Endothelial cell of umbilical vein (primary cell): ENCODE measurements at regions not wholly inside any gene's neighbourhood (a gene's known extent, or its start where the extent isn't known, plus 50 kb on each side); places are given as distances from the start of the nearest gene placed in this dataset.

Experiments
- BruUV-seq: library from RNA; stranded (reverse); fragments of 400-500 nt; replicated peaks from 2 replicates; lab custom pipeline; 2021; lab: Mats Ljungman, UMichigan
- CTCF ChIA-PET: fragments of 300-600, 350-600 bp; sonication (Branson Sonifier 250); formaldehyde crosslinking; loops from one replicate; lab custom pipeline; 2021; ENCODE audit warnings: antibody characterized with exemption, inconsistent platforms; lab: Charles Lee
- POLR2A ChIA-PET: fragments of 300-600, 350-600 bp; sonication (Branson Sonifier 250); formaldehyde crosslinking; loops from one replicate; lab custom pipeline; 2021; ENCODE audit warnings: antibody characterized with exemption, inconsistent platforms; lab: Charles Lee
- DNase-seq: peaks from one replicate; pipeline ENCODE4 v3.0.0-alpha.2; 2011; ENCODE audit warnings: low read depth, low spot score
- FAIRE-seq: peaks from 2 replicates; lab custom pipeline; 2011; peaks lifted over from hg19 to GRCh38; lab: Jason Lieb, UNC
- H2AFZ ChIP-seq: 2 replicates; pipeline ENCODE4 v1.6.0; 2012; ENCODE audit warnings: low read depth, low read length, control low read depth, inconsistent platforms
- H3K27ac ChIP-seq: 2 replicates; pipeline ENCODE4 v1.5.1; 2011; ENCODE audit warnings: low read depth, mild to moderate bottlenecking, control low read depth, low read length, moderate library complexity; ENCODE audit not compliant: insufficient read depth
- H3K27me3 ChIP-seq, 2 experiments: 2 replicates each; pipeline versions ENCODE4 v1.6.0 to v1.6.1; 2011; ENCODE audit warnings: low read length in 2 of 2, mixed read lengths in 1 of 2; ENCODE audit not compliant: control insufficient read depth in 2 of 2, insufficient read depth in 2 of 2
- H3K36me3 ChIP-seq, 2 experiments: 2 replicates in 1 of 2; 3 replicates in 1 of 2; pipeline ENCODE4 v1.5.1; 2011; ENCODE audit warnings: low read length in 2 of 2, mild to moderate bottlenecking in 1 of 2, moderate library complexity in 1 of 2; ENCODE audit not compliant: control insufficient read depth in 2 of 2, insufficient read depth in 2 of 2; ENCODE audit errors: extremely low read depth in 1 of 2
- H3K4me1 ChIP-seq: 3 replicates; pipeline ENCODE4 v1.5.1; 2011; ENCODE audit warnings: mild to moderate bottlenecking, low read length; ENCODE audit not compliant: control insufficient read depth, insufficient read depth; ENCODE audit errors: extremely low read depth
- H3K4me2 ChIP-seq: 2 replicates; pipeline ENCODE4 v1.6.1; 2011; ENCODE audit warnings: low read length, control low read depth, mixed read lengths; ENCODE audit not compliant: insufficient read depth
- H3K4me3 ChIP-seq, 3 experiments: fragments of 200-600 bp in 1 of 3; sonication (generic), shearing (Covaris generic) in 1 of 3; replicated peaks in 1 of 3; 2 replicates each; pipeline ENCODE4 v1.5.1; 2011 to 2016; ENCODE audit warnings: control low read depth in 3 of 3, low read length in 3 of 3, mild to moderate bottlenecking in 2 of 3, inconsistent platforms in 1 of 3, low read depth in 1 of 3, moderate library complexity in 1 of 3; ENCODE audit not compliant: insufficient read depth in 1 of 3
- H3K79me2 ChIP-seq: 2 replicates; pipeline ENCODE4 v1.6.0; 2012; ENCODE audit warnings: low read length, inconsistent platforms; ENCODE audit not compliant: control insufficient read depth, insufficient read depth
- H3K9ac ChIP-seq: replicated peaks from 2 replicates; pipeline ENCODE3; 2011; ENCODE audit warnings: low read length, control low read depth; ENCODE audit not compliant: insufficient read depth; ENCODE audit errors: extremely low read depth
- H3K9me1 ChIP-seq: replicated peaks from 3 replicates; pipeline ENCODE4 v1.6.0; 2011; ENCODE audit warnings: mild to moderate bottlenecking, low read length; ENCODE audit not compliant: control insufficient read depth, insufficient read depth; ENCODE audit errors: extremely low read depth
- H3K9me3 ChIP-seq: replicated peaks from 2 replicates; pipeline ENCODE4 v1.5.1; 2012; ENCODE audit warnings: low read length, inconsistent platforms; ENCODE audit not compliant: control insufficient read depth, insufficient read depth
- H4K20me1 ChIP-seq: replicated peaks from 2 replicates; pipeline ENCODE3; 2011; ENCODE audit warnings: mild to moderate bottlenecking, low read length; ENCODE audit not compliant: control insufficient read depth, insufficient read depth; ENCODE audit errors: extremely low read depth
- EZH2 ChIP-seq: IDR thresholded peaks from 2 replicates; pipeline ENCODE4 v1.6.1; 2012; ENCODE audit warnings: borderline replicate concordance, low read depth, mild to moderate bottlenecking, moderate library complexity, low read length, inconsistent platforms; ENCODE audit not compliant: severe bottlenecking
- FOS ChIP-seq: IDR thresholded peaks from 2 replicates; pipeline ENCODE4 v1.6.1; 2011; ENCODE audit warnings: mild to moderate bottlenecking, low read length, moderate library complexity, borderline replicate concordance; ENCODE audit not compliant: insufficient read depth
- GATA2 ChIP-seq: IDR thresholded peaks from 2 replicates; pipeline ENCODE4 v1.7.0; 2011; ENCODE audit warnings: low read depth, mild to moderate bottlenecking, moderate library complexity, mixed read lengths, low read length; ENCODE audit not compliant: insufficient read length, insufficient read depth
- JUN ChIP-seq: IDR thresholded peaks from 2 replicates; pipeline ENCODE4 v1.6.1; 2011; ENCODE audit warnings: borderline replicate concordance, low read depth; ENCODE audit not compliant: insufficient read length, insufficient read depth
- MYC ChIP-seq: IDR thresholded peaks from one replicate; pipeline ENCODE4 v1.6.1; 2011; ENCODE audit warnings: mild to moderate bottlenecking, low read depth, low read length
- POLR2A ChIP-seq: IDR thresholded peaks from 2 replicates; pipeline ENCODE4 v1.6.1; 2012; ENCODE audit warnings: low read depth, mild to moderate bottlenecking, control low read depth, low read length
- POLR2AphosphoS5 ChIP-seq: IDR thresholded peaks from 2 replicates; pipeline ENCODE4 v1.6.1; 2012; ENCODE audit warnings: low read depth, mild to moderate bottlenecking, control low read depth, low read length, moderate library complexity; ENCODE audit not compliant: insufficient read depth
- dilution Hi-C: fragments of 300-500 bp; cut with MboI; formaldehyde crosslinking; loops from one replicate; pipeline ENCODE4 v1.15.0; 2019; ENCODE audit warnings: low sequenced_read_pairs; ENCODE audit not compliant: extremely low pct_ligation_motif_present
- intact Hi-C: fragments of 100-400 bp; cut with micrococcal nuclease; formaldehyde crosslinking; loops from one replicate; pipeline ENCODE4 v1.10.0; 2022
- TF ChIP-seq, protein P1 (sequence below), 2 donors: IDR thresholded peaks; 1 replicate in 1 of 2; 2 replicates in 1 of 2; pipeline ENCODE4 v1.5.1; 2011; ENCODE audit warnings: low read length in 2 of 2, mild to moderate bottlenecking in 2 of 2, moderate library complexity in 2 of 2, control low read depth in 1 of 2, inconsistent platforms in 1 of 2, low read depth in 1 of 2; ENCODE audit not compliant: insufficient read depth in 1 of 2; ENCODE audit errors: extremely low read depth in 1 of 2
- TF ChIP-seq, protein P2 (sequence below): IDR thresholded peaks from 2 replicates; pipeline ENCODE4 v1.6.1; 2011; ENCODE audit not compliant: insufficient read depth, insufficient read length

DNA sequence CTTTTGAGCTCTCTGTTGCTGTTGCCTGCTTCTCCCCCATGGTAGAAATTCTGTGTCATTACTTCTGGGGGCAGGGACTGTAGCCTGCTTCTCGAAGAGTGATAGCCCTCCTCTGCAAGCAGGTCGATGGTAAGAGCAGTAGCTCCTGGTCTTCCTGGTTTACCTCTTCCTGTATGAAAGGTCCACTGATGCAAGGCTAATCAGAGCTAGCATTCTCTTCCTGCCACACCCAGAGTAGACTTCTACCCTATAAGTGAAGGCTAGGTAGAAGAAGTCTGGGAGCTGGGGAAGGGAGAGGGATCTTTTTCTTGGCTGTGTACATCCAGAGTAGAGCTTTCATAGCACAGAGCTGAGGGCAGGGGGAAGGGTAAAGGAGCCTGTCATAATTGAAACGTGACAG is 357.0 kb downstream of the SQOR start:
- Histone ChIP-seq H3K4me2 (no peak overlapping the region), H3K79me2 (no peaks in the 10 kb centered on the region), H2AFZ (no peak overlapping the region), H3K27me3 (no peaks in the 10 kb centered on the region), H3K4me3 (no peak overlapping the region), H3K36me3 (no peaks in the 10 kb centered on the region), H3K4me1 (peaks cover 15% of the 10 kb centered on the region), H3K9me1 (no peaks in the 10 kb centered on the region), H3K27ac (no peak overlapping the region), H4K20me1 (no peaks in the 10 kb centered on the region), H3K9me3 (no peaks in the 10 kb centered on the region), H3K9ac (no peak overlapping the region)
- intact Hi-C loops (no loop called here), dilution Hi-C loops (no loop called here)
- no TSS peak for BruUV-seq
- ChIA-PET CTCF (interaction anchor here (0.6 to 1.6 kb wide), 2 partner anchors 20 to 196 kb away, joined by 3 to 4 read pairs; no protein-coding TSS in a partner anchor), POLR2A (no interaction called here)
- FAIRE-seq (no peak), DNase-seq (no peak)
- TF ChIP-seq POLR2AphosphoS5 (no peak), POLR2A (no peak), MYC (no peak), EZH2 (no peak), FOS (no peak), JUN (no peak), GATA2 (no peak)
- TF ChIP-seq, protein P1, sequence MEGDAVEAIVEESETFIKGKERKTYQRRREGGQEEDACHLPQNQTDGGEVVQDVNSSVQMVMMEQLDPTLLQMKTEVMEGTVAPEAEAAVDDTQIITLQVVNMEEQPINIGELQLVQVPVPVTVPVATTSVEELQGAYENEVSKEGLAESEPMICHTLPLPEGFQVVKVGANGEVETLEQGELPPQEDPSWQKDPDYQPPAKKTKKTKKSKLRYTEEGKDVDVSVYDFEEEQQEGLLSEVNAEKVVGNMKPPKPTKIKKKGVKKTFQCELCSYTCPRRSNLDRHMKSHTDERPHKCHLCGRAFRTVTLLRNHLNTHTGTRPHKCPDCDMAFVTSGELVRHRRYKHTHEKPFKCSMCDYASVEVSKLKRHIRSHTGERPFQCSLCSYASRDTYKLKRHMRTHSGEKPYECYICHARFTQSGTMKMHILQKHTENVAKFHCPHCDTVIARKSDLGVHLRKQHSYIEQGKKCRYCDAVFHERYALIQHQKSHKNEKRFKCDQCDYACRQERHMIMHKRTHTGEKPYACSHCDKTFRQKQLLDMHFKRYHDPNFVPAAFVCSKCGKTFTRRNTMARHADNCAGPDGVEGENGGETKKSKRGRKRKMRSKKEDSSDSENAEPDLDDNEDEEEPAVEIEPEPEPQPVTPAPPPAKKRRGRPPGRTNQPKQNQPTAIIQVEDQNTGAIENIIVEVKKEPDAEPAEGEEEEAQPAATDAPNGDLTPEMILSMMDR (IDR thresholded peaks at IDR 0.05; ENCODE audit: extremely low read depth in 1 of 2, insufficient read depth in 1 of 2, low read depth in 1 of 2, low read length in 2 of 2), result no peak
- TF ChIP-seq, protein P2, sequence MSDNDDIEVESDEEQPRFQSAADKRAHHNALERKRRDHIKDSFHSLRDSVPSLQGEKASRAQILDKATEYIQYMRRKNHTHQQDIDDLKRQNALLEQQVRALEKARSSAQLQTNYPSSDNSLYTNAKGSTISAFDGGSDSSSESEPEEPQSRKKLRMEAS, result no peak
